KMS-11 (cell line): ENCODE measurements at regions not wholly inside any gene's neighbourhood (a gene's known extent, or its start where the extent isn't known, plus 50 kb on each side); places are given as distances from the start of the nearest gene placed in this dataset.

Source experiments
- H2AFZ ChIP-seq: fragments of 200-600 bp; sonication (generic); 2 replicates; pipeline ENCODE4 v1.6.1; 2016; ENCODE audit warnings: antibody characterized with exemption, mixed run types, low read depth
- H3K27ac ChIP-seq: fragments of 200-600 bp; sonication (generic); 2 replicates; pipeline ENCODE4 v1.6.1; 2016; ENCODE audit warnings: mild to moderate bottlenecking, mixed run types
- H3K27me3 ChIP-seq: fragments of 200-600 bp; sonication (generic); 2 replicates; pipeline ENCODE4 v1.6.1; 2017; ENCODE audit warnings: mild to moderate bottlenecking, low read depth, mixed run types, moderate library complexity; ENCODE audit not compliant: insufficient read depth
- H3K36me3 ChIP-seq: fragments of 200-600 bp; sonication (generic); 2 replicates; pipeline ENCODE4 v1.6.1; 2017; ENCODE audit warnings: mild to moderate bottlenecking, mixed run types; ENCODE audit not compliant: insufficient read depth
- H3K4me1 ChIP-seq: fragments of 200-600 bp; sonication (generic); 2 replicates; pipeline ENCODE4 v1.6.1; 2016; ENCODE audit warnings: mild to moderate bottlenecking, low read depth, mixed run types; ENCODE audit not compliant: poor library complexity, severe bottlenecking
- H3K4me2 ChIP-seq: fragments of 200-600 bp; sonication (generic); 2 replicates; pipeline ENCODE4 v1.7.0; 2016; ENCODE audit warnings: mild to moderate bottlenecking, mixed run types
- H3K4me3 ChIP-seq: fragments of 200-600 bp; sonication (generic); IDR thresholded peaks from 2 replicates; pipeline ENCODE4 v1.6.1; 2017; ENCODE audit warnings: low read depth, low read length, mixed read lengths; ENCODE audit not compliant: insufficient read depth
- H3K79me2 ChIP-seq: fragments of 200-600 bp; sonication (generic); 2 replicates; pipeline ENCODE4 v1.6.1; 2016; ENCODE audit warnings: low read depth, mixed run types; ENCODE audit not compliant: insufficient read depth
- H3K9ac ChIP-seq: fragments of 200-600 bp; sonication (generic); 2 replicates; pipeline ENCODE4 v1.6.1; 2016; ENCODE audit warnings: mild to moderate bottlenecking, mixed run types
- H4K20me1 ChIP-seq: fragments of 200-600 bp; sonication (generic); 2 replicates; pipeline ENCODE4 v1.6.1; 2016; ENCODE audit warnings: mild to moderate bottlenecking, mixed run types; ENCODE audit not compliant: insufficient read depth
- TF ChIP-seq, protein P1 (sequence below): fragments of 200-600 bp; sonication (generic); conservative IDR thresholded peaks from 2 replicates; pipeline ENCODE4 v1.6.1; 2017; ENCODE audit warnings: low read depth, mild to moderate bottlenecking, antibody characterized with exemption, low read length, moderate library complexity, mixed read lengths

DNA sequence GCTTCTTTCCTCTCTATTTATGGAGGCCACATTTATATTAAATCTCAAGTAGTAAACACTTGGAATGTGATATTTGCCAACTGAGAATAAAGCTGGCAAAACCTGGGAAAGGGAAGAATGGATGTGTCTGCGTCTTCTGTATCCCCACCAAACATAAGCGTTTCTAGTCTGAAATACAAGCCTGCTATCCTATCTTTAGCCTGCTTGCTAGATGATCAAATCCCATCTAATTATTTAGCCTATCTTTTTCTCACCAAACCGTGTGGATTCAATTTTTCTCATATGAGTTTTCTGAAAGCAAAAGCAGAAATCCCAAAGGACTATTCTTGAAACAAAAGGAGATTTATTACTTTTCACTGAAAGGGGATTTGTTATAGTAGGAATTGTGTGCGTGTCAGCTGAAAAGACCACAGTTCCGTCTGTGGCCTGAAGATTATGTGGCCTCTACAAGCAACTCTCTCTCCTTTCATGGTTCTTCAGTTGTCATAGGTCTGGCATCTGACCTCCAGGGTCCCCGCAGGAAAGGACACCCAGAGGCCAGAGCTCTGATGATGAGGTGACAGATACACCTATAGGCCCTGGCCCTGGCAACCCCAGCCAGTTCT lies 266.0 kb upstream of the MCTP2 start:
- H3K79me2 ChIP-seq, result no peaks in the 10 kb centered on the region
- H3K27me3 ChIP-seq, result no peaks in the 10 kb centered on the region
- no peak overlapping the region for H3K9ac ChIP-seq
- no peaks in the 10 kb centered on the region for H4K20me1 ChIP-seq
- H2AFZ ChIP-seq, result no peak overlapping the region
- no peak overlapping the region for H3K27ac ChIP-seq
- H3K36me3 ChIP-seq, result no peaks in the 10 kb centered on the region
- no peak overlapping the region for H3K4me2 ChIP-seq
- H3K4me1 ChIP-seq, result no peaks in the 10 kb centered on the region
- TF ChIP-seq, protein P1, sequence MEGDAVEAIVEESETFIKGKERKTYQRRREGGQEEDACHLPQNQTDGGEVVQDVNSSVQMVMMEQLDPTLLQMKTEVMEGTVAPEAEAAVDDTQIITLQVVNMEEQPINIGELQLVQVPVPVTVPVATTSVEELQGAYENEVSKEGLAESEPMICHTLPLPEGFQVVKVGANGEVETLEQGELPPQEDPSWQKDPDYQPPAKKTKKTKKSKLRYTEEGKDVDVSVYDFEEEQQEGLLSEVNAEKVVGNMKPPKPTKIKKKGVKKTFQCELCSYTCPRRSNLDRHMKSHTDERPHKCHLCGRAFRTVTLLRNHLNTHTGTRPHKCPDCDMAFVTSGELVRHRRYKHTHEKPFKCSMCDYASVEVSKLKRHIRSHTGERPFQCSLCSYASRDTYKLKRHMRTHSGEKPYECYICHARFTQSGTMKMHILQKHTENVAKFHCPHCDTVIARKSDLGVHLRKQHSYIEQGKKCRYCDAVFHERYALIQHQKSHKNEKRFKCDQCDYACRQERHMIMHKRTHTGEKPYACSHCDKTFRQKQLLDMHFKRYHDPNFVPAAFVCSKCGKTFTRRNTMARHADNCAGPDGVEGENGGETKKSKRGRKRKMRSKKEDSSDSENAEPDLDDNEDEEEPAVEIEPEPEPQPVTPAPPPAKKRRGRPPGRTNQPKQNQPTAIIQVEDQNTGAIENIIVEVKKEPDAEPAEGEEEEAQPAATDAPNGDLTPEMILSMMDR, result no peak
- H3K4me3 ChIP-seq, result no peak overlapping the region

DNA sequence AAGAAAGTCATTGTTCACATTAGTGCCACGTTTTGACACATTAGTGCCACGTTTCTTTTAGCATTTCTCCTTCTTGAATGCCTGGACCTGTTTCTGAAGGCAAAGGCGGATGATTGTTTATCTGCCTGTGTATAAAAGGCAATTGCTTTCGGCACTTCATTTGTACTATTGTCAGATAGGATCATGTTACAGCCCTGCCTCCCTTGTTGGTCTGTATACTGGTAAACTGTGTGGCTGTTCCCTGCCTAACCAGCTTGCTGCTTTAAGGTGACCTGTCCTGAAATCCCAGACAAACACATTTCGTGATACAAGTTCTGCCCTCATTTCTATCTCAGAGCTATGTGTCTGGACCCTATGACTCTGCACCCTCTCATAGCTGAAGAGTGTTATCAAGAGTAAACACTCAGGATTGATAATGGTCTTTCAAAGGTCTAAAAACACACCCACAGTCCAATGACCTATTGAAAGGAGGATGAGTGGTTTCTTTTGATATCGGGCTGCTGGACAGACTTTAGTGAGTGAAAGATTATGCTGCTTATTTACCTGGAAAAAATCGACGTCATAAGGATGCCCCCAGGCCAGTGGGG lies 276.3 kb upstream of the MCTP2 start:
- no peak overlapping the region for H3K4me2 ChIP-seq
- H3K36me3 ChIP-seq, result no peaks in the 10 kb centered on the region
- no peaks in the 10 kb centered on the region for H3K79me2 ChIP-seq
- no peak overlapping the region for H2AFZ ChIP-seq
- no peak overlapping the region for H3K9ac ChIP-seq
- H3K27me3 ChIP-seq, result no peaks in the 10 kb centered on the region
- H3K27ac ChIP-seq, result no peak overlapping the region
- no peaks in the 10 kb centered on the region for H3K4me1 ChIP-seq
- TF ChIP-seq, protein P1, result no peak
- H3K4me3 ChIP-seq, result no peak overlapping the region
- H4K20me1 ChIP-seq, result no peaks in the 10 kb centered on the region

DNA sequence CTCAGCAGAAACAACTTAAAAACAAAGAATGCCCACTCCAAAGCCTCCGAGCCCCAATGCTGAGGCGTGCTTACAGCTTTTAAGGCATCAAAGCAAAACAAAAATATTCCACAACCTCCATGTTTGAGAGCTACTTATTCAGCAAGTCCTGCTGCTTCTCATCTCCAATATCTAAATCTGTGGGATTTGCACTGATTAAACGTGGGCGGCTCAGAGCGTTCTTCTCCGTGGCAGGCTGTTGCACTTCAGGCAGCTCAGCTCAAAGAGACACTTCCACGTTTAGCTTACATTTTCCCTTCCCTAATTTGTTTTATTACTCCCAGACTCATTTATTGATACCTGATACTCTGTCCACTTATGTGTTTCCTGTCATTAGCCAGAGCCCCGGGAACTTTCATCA lies 282.6 kb upstream of the MCTP2 start:
- no peak overlapping the region for H3K9ac ChIP-seq
- H4K20me1 ChIP-seq, result no peaks in the 10 kb centered on the region
- H3K27me3 ChIP-seq, result no peaks in the 10 kb centered on the region
- H3K27ac ChIP-seq, result no peak overlapping the region
- no peak overlapping the region for H2AFZ ChIP-seq
- no peaks in the 10 kb centered on the region for H3K36me3 ChIP-seq
- no peak overlapping the region for H3K4me2 ChIP-seq
- H3K4me3 ChIP-seq, result no peak overlapping the region
- H3K4me1 ChIP-seq, result no peaks in the 10 kb centered on the region
- H3K79me2 ChIP-seq, result no peaks in the 10 kb centered on the region
- TF ChIP-seq, protein P1, result no peak

DNA sequence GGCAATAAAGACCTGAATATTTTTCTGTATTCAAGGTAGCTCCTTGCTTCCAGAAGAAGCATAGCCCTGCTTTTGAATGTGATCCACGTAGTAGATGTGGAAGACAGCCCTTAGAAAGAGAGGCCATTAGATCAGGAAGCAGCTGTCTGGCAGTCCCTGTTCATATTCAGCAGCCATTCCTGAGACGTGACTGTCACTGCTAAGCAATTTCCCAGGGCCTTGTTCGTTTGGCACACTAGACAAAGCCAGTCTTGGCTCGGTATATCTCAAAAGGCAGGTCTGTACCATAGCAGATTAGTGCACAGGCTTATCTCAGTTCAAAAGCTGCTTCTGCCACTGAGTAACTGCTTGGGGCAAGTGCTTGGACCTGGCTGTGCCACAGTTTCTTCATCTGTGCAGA lies 287.8 kb upstream of the MCTP2 start:
- no peak overlapping the region for H3K4me3 ChIP-seq
- no peaks in the 10 kb centered on the region for H3K36me3 ChIP-seq
- no peaks in the 10 kb centered on the region for H4K20me1 ChIP-seq
- no peak overlapping the region for H3K9ac ChIP-seq
- TF ChIP-seq, protein P1, result no peak
- H3K4me1 ChIP-seq, result no peaks in the 10 kb centered on the region
- no peaks in the 10 kb centered on the region for H3K79me2 ChIP-seq
- no peak overlapping the region for H3K4me2 ChIP-seq
- H2AFZ ChIP-seq, result no peak overlapping the region
- H3K27ac ChIP-seq, result no peak overlapping the region
- H3K27me3 ChIP-seq, result no peaks in the 10 kb centered on the region
